ENCODE measurements at regions not wholly inside any gene's neighbourhood (a gene's known extent, or its start where the extent isn't known, plus 50 kb on each side); places are given as distances from the start of the nearest gene placed in this dataset.

DNA sequence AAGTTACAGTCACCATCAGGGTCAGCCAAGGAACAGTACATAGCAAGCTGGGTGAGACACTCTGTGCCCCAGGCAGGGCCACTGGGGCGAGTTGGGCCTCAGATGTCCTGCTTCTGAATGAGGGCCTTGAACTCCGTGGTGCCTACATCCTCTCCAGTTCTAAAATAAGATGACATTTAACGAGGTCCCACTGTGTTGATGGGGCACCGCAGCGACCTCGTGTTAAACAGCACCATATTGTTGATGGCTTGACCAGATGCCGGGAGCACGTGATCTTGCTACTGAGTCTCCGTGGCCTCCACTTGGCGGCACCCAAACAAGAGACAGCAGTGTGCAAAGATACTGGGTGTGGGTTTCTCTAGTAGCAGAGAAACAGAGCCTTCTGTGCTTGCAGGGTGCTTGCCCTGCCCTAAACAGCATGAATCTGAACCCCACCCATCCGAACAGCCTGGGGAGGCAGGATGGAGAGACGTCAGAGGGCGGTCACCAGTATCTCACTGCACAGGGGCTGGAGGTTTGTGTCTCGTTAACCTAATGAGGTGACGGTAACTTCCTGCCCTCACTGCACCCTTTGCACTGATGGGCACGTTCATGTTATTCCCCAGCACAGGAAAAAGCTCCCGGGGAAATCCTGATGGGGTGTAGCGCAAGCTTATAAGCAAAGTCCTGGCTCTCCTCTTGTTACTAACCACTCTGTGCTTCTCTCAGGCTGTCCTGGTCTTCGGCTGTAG lies 324.4 kb downstream of the AJAP1 start (continued):
- TF ChIP-seq, protein P1, sequence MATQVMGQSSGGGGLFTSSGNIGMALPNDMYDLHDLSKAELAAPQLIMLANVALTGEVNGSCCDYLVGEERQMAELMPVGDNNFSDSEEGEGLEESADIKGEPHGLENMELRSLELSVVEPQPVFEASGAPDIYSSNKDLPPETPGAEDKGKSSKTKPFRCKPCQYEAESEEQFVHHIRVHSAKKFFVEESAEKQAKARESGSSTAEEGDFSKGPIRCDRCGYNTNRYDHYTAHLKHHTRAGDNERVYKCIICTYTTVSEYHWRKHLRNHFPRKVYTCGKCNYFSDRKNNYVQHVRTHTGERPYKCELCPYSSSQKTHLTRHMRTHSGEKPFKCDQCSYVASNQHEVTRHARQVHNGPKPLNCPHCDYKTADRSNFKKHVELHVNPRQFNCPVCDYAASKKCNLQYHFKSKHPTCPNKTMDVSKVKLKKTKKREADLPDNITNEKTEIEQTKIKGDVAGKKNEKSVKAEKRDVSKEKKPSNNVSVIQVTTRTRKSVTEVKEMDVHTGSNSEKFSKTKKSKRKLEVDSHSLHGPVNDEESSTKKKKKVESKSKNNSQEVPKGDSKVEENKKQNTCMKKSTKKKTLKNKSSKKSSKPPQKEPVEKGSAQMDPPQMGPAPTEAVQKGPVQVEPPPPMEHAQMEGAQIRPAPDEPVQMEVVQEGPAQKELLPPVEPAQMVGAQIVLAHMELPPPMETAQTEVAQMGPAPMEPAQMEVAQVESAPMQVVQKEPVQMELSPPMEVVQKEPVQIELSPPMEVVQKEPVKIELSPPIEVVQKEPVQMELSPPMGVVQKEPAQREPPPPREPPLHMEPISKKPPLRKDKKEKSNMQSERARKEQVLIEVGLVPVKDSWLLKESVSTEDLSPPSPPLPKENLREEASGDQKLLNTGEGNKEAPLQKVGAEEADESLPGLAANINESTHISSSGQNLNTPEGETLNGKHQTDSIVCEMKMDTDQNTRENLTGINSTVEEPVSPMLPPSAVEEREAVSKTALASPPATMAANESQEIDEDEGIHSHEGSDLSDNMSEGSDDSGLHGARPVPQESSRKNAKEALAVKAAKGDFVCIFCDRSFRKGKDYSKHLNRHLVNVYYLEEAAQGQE (IDR thresholded peaks at IDR 0.05; ENCODE audit: unreplicated experiment), result no peak
- TF ChIP-seq EZH2phosphoT487 (IDR thresholded peaks at IDR 0.05; ENCODE audit: unreplicated experiment) (no peak), CREB1 (CRISPR knock-in tag; IDR thresholded peaks at IDR 0.05; ENCODE audit: low read depth) (no peak), STAT1 (IDR thresholded peaks at IDR 0.05; ENCODE audit: unreplicated experiment) (no peak), ZNF114 (CRISPR knock-in tag; IDR thresholded peaks at IDR 0.05) (no peak), NANOG (IDR thresholded peaks at IDR 0.05; ENCODE audit: borderline replicate concordance) (no peak), JUNB (IDR thresholded peaks at IDR 0.05; ENCODE audit: unreplicated experiment) (no peak)
- TF ChIP-seq, protein P2, sequence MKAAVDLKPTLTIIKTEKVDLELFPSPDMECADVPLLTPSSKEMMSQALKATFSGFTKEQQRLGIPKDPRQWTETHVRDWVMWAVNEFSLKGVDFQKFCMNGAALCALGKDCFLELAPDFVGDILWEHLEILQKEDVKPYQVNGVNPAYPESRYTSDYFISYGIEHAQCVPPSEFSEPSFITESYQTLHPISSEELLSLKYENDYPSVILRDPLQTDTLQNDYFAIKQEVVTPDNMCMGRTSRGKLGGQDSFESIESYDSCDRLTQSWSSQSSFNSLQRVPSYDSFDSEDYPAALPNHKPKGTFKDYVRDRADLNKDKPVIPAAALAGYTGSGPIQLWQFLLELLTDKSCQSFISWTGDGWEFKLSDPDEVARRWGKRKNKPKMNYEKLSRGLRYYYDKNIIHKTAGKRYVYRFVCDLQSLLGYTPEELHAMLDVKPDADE (IDR thresholded peaks at IDR 0.05), result no peak

DNA sequence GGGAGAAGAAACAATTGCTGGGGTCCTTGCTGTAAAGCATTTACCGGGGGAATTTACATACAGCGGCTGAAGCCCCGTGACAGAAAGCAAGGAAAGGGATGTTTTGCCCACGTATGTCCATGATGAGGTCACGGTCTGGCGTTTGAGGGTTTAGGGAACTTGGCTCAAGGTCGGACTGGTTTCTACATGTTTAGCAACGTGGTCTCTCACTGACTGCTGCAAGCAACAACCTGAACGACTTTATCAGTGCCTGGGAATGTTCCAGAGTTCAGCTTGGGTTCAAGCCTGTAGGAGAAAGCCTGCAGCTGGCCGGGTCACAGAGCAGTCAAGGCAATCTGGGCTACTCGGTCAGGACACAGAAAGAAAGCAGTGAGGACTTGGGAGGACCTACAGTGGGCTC lies 323.3 kb downstream of the AJAP1 start:
- H3K4me3 Mint-ChIP-seq, result no peak overlapping the region
- Histone ChIP-seq H3F3A (replicated peaks; ENCODE audit: low read depth) (no peaks in the 10 kb centered on the region), H3K4me2 (no peak overlapping the region), H3K36me3 (ENCODE audit: insufficient read depth) (no peaks in the 10 kb centered on the region), H2AFZ (no peak overlapping the region), H3K79me2 (replicated peaks; ENCODE audit: insufficient read depth) (no peaks in the 10 kb centered on the region), H4K20me1 (replicated peaks; ENCODE audit: insufficient read depth) (no peaks in the 10 kb centered on the region), H3K27ac (ENCODE audit: low read depth) (no peak overlapping the region), H3K4me3 (no peak overlapping the region), H3K4me1 (ENCODE audit: insufficient read depth) (no peaks in the 10 kb centered on the region), H3K27me3 (ENCODE audit: insufficient read depth) (no peaks in the 10 kb centered on the region), H3K9me2 (ENCODE audit: insufficient read depth) (no peaks in the 10 kb centered on the region)
- ATAC-seq (no peak), DNase-seq (ENCODE audit: low spot score) (no peak)
- no peaks in the 10 kb centered on the region for H3K36me3 Mint-ChIP-seq (ENCODE audit: low read depth)
- peaks cover 3% of the 10 kb centered on the region; the same call in 2 of the 3 replicates for H3K4me1 Mint-ChIP-seq
- peaks cover 6% of the 10 kb centered on the region; the same call in 2 of the 3 replicates for H3K9me3 Mint-ChIP-seq
- no peaks in the 10 kb centered on the region for H3K27me3 Mint-ChIP-seq (ENCODE audit: insufficient read depth, low read depth, poor library complexity)
- H3K27ac Mint-ChIP-seq, result no peak overlapping the region
- TF ChIP-seq ZNF114 (CRISPR knock-in tag; IDR thresholded peaks at IDR 0.05) (no peak), POLR2AphosphoS5 (IDR thresholded peaks at IDR 0.05; ENCODE audit: low read depth) (no peak), STAT1 (IDR thresholded peaks at IDR 0.05; ENCODE audit: unreplicated experiment) (no peak), NANOG (IDR thresholded peaks at IDR 0.05; ENCODE audit: borderline replicate concordance) (no peak), EZH2 (IDR thresholded peaks at IDR 0.05; ENCODE audit: low read depth, unreplicated experiment) (no peak), EZH2phosphoT487 (IDR thresholded peaks at IDR 0.05; ENCODE audit: unreplicated experiment) (no peak), ZNF331 (CRISPR knock-in tag; IDR thresholded peaks at IDR 0.05; ENCODE audit: low read depth) (no peak), CTCF (conservative IDR thresholded peaks at IDR 0.05; ENCODE audit: low read depth in 2 of 2) (no peak), JUNB (IDR thresholded peaks at IDR 0.05; ENCODE audit: unreplicated experiment) (no peak), CREB1 (CRISPR knock-in tag; IDR thresholded peaks at IDR 0.05; ENCODE audit: low read depth) (no peak)
- TF ChIP-seq, protein P2 (IDR thresholded peaks at IDR 0.05), result no peak
- TF ChIP-seq, protein P1 (IDR thresholded peaks at IDR 0.05; ENCODE audit: unreplicated experiment), result no peak
